Stimulated activated CD8-positive, alpha-beta memory T cell treated with anti-CD3 and anti-CD28 coated beads, Interleukin-15, amount 100 ng/mL, for 4 hours (primary cell): ENCODE measurements at regions not wholly inside any gene's neighbourhood (a gene's known extent, or its start where the extent isn't known, plus 50 kb on each side); places are given as distances from the start of the nearest gene placed in this dataset.
A peak's percentile ranks its signal among the peaks of the same experiment; 100 is the strongest.
"Not testable (repeated sequence)": the region's sequence is repeated elsewhere in the genome, so short reads cannot be mapped to it uniquely, and the experiment has no call there.

Experiments used
- DNase-seq, 2 donors: peaks; one replicate each; pipeline ENCODE4 v3.0.0-alpha.2; 2020; ENCODE audit warnings: low read depth in 2 of 2

- DNase-seq: no peak
Measured at GRCh38 chr20:53891306-53891894, 179.0 kb downstream of the BCAS1 start.

- DNase-seq: no peak
Measured at GRCh38 chr20:53890443-53891305, 179.7 kb downstream of the BCAS1 start.

GRCh38 chr20:53889411-53890148 is 180.8 kb downstream of the BCAS1 start:
- no peak for DNase-seq

- no peak for DNase-seq
Measured at GRCh38 chr20:53888951-53889350, 181.4 kb downstream of the BCAS1 start.

- no peak for DNase-seq
Measured at GRCh38 chr20:53888510-53888909, 181.9 kb downstream of the BCAS1 start.

- no peak for DNase-seq
Measured at GRCh38 chr20:53887973-53888372, 182.4 kb downstream of the BCAS1 start.

- DNase-seq: peak; percentile 43 to 49
Measured at GRCh38 chr20:53884859-53885541, 185.4 kb downstream of the BCAS1 start.

GRCh38 chr20:53883098-53883911 is 187.1 kb downstream of the BCAS1 start:
- DNase-seq: peak in 1 of 2 donors; percentile 36

GRCh38 chr20:53882438-53882986 is 187.9 kb downstream of the BCAS1 start:
- not testable (repeated sequence) for DNase-seq

- DNase-seq: no peak
Measured at GRCh38 chr20:53881362-53881761, 189.0 kb downstream of the BCAS1 start.

- no peak for DNase-seq
Measured at GRCh38 chr20:53880108-53880641, 190.2 kb downstream of the BCAS1 start.

GRCh38 chr20:53879048-53879684 is 191.2 kb downstream of the BCAS1 start:
- no peak for DNase-seq

- DNase-seq: no peak
Measured at GRCh38 chr20:53878262-53879047, 191.9 kb downstream of the BCAS1 start.

- DNase-seq: no peak
Measured at GRCh38 chr20:53876956-53877355, 193.4 kb downstream of the BCAS1 start.

- no peak for DNase-seq
Measured at GRCh38 chr20:53876470-53876869, 193.9 kb downstream of the BCAS1 start.

- no peak for DNase-seq
Measured at GRCh38 chr20:53875452-53875851, 194.9 kb downstream of the BCAS1 start.

- DNase-seq: no peak
Measured at GRCh38 chr20:53874706-53875105, 195.7 kb downstream of the BCAS1 start.

- no peak for DNase-seq
Measured at GRCh38 chr20:53874104-53874503, 196.3 kb downstream of the BCAS1 start.

GRCh38 chr20:53873230-53873604 is 197.2 kb downstream of the BCAS1 start:
- no peak for DNase-seq
